Activated naive CD4-positive, alpha-beta T cell treated with anti-CD3 and anti-CD28 coated beads, Interleukin-2, amount 50 U/mL, for 16 hours (primary cell): ENCODE measurements at regions not wholly inside any gene's neighbourhood (a gene's known extent, or its start where the extent isn't known, plus 50 kb on each side); places are given as distances from the start of the nearest gene placed in this dataset.
"Not testable (repeated sequence)": the region's sequence is repeated elsewhere in the genome, so short reads cannot be mapped to it uniquely, and the experiment has no call there.

Source experiments
- DNase-seq: peaks from one replicate; pipeline ENCODE4 v3.0.0-alpha.2; 2020

- DNase-seq = no peak
Observed at GRCh38 chr15:88997531-88997930, 84.4 kb upstream of the MFGE8 start.

DNA sequence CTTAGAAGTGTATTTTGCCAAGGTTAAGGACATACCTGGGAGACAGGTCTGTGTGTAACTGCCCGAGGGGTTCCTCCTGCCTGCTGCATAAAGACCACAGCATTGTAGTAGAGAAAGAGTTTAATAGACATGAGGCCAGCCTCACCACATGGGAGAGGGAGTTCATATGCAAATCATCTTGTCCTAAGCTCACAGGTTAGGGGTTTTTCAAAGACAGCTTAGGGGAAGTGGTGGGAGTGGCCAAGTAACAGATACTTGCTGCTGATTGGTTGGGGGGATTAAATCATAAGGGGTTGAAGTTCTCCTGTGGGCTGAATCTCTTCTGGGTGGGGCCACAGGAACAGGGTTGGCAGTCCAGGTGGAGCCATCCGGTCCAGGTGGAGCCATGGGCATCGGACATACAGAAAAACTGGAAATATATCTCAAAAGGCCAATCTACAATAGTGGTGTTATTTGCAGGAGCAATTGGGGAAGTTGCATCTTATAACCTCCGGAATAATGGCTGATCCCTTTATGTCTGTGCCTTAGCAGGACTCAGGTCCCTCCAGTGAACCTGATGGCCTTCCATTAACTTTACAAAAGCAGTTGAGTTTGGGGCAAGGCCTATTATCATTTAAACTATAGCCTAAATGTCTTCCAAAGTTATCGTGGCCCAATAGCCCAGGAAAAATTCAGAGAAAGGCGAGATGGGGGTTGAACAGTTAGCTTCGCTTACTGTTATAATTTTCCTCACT, 86.0 kb upstream of the MFGE8 start:
- no peak for DNase-seq

- not testable (repeated sequence) for DNase-seq
Observed at GRCh38 chr15:89001708-89002275, 86.5 kb upstream of the ABHD2 start.

DNA sequence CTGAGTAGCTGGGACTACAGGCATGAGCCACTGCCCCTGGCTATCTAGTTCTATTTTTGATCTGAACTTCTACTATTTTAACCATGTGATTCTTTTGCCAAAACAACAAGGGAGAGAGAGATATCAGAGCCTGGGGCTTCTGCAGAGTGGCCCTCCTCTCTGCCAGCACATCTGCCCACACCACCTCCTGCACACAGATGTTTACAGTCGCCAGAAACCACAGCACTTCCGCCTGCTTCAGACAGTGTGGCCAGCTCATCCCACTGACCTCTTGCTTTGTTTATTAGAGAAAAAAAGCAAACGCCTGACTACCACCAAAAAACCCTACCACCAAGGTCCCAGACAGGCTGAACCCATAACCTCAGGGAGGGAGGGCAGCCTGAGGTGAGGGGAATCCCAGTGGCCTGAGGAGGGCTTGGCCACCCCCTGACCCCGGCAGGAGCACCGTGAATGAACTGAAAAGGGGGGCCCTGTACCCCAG, 85.9 kb upstream of the ABHD2 start:
- no peak for DNase-seq

GRCh38 chr15:89002830-89003229, 85.4 kb upstream of the ABHD2 start:
- no peak for DNase-seq

DNA sequence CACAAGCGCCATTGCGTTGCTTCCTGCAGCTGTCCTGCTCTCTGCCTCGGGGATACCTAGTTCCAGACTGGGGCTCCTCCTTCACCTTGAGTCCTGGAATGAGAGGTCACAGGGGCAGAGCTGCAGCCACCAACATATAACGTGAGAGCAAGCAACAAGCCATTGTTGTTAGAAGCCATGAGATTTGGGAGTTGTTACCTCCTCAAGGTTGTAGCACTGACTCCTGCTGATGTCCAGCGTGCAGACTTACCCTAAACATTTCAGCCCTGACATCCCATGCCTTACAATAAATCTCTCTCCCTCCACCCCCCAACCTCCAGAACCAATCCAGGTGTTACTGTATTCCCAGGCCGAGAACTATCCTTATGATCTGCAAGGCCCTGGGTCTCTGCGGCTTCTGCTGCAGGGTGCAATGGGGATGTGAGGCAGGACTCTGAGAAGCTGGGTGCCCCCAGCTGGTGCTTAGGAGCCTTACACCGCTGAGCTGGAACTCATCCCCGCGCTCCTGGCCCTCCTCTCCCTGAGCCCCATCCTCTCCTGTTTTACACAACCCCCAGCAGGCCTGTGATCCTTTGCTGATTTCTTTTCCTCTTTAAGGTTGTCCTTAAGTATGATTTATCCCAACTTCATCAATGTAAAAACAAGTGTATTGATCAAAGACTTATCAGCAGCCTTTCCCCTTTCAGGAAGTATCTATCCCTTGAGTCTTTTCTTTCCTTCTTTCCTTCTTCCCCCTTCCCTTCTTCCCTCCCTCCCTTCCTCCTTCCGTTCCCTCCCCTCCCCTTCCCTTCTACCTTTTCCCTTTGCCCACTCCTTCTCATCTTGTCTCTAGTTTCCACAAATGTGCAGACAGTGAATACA, 84.2 kb upstream of the ABHD2 start:
- DNase-seq = no peak

DNA sequence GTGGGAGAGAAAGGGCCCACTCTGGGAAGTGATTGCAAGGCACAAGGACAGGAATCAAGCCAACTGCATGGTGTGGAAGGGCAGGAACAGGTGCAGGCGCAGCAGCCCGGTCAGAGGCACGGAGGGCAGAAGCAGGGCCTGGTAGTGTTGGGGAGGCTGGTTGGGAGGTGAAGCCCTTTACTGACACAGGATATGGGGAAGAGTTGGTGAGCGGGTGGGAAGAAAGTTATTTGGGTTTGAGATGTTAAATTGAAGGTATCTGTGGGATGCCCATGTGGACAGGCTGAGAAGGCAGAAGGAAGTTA, 83.6 kb upstream of the ABHD2 start:
- DNase-seq = no peak

DNA sequence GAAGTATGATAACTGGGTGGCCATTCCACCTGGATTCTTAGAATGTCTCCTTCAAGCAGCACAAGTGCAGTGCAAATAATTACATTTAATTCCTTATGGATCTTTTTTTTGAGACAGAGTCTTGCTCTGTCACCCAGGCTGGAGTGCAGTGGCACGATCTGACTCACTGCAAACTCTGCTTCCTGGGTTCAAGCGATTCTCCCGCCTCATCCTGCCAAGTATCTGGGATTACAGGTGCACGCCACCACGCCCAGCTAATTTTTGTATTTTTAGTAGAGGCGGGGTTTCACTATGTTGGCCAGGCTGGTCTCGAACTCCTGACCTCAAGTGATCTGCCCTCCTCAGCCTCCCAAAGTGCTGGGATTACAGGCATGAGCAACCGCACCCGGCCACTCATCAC, 80.7 kb upstream of the ABHD2 start:
- not testable (repeated sequence) for DNase-seq

DNA sequence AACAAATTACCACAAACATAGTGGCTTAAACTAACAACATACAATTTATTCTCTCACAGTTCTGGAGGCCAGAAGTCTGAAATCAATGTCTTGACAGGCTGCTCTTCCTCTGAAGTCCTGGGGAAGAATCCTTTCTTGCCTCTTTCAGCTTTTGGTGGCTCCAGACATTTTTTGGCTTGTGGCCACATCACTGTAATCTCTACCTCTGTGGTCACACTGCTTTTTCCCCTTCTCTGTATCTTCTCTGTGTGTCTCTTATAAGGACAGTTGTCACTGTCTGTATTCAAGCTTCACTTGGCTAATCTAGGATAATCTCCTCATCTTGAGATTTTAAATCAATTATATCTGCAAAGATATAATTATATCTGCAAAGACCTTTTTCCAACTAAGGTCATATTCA, 80.3 kb upstream of the ABHD2 start:
- DNase-seq = no peak

DNA sequence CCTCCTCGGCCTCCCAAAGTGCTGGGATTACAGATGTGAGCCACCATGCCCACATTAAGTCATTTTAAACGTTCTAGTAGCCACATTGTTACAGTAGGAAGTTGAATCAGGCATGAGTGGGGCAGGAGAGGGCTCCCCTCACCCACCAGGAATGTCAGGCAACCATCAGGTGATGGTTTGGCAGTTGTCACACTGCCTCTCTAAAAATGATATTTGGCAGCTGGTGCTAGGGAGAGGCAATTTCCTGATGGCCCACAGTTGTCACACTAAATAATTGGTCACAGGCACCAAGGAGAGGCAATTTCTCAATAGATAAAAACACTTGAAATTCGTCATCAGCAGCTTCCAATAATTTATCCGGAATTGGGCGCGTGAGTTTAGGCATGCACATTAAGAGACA, 79.2 kb upstream of the ABHD2 start:
- no peak for DNase-seq

GRCh38 chr15:89015412-89016097, 72.7 kb upstream of the ABHD2 start:
- no peak for DNase-seq

GRCh38 chr15:89016549-89017041, 71.7 kb upstream of the ABHD2 start:
- DNase-seq = no peak

- peak; percentile 86 for DNase-seq
Observed at GRCh38 chr15:89017370-89018066, 70.7 kb upstream of the ABHD2 start.

DNA sequence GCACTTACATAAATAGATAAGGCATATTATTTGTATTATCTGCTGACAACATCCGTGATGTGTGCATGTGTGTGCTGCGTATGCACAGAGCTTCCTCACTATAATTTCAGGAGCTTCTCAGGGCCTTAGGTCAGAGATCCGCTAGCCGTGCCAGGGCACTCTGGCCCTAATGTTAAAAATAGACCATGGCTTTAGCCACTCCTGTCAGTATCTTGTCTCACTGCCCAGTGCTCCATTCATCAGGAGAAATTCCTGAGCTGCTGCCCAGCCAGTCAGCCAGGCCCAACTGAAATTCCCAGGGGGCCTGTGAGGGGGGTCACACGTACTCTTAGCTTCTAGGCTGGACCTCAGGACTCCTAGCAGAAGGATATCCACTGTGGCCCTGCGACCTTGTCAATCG, 70.0 kb upstream of the ABHD2 start:
- DNase-seq = no peak

DNA sequence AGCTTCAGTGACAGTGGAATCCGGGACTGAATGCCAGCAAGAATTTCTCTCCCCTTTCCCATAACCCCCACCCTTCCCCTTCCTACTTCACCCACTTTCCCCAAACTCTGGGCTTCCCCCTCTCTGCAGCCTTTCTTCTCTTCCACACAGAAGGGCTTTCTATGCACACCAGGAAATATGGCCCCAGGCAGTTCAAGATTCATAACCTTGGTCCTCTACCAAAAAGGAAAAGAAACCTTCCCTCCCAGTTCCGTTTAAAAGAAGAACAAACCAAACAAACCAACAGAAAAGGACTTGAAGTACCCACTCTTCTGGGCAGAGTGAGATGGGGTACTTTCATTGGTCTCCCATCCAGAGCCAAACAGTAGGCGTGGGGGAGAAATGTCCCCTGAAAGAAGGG, 68.8 kb upstream of the ABHD2 start:
- no peak for DNase-seq

DNA sequence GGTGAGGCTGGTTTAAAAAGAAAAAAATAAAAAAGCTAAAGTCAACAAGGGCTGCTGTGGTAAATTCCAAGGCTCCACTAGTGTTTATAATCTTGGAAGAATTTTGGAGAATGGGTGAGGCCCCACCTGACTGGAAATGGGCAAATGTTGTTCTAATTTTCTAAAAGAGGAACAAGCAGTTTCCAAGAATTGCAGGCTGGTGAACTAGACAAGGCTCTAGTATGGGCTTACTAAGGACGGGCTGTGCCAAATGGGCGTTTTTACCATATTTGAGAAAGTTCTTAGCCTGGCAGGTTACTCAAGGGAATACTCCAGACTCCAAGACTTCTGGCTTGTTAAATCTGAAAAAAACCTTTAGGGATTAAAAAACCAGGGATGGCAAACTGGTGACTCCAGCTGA, 67.0 kb upstream of the ABHD2 start:
- no peak for DNase-seq

- not testable (repeated sequence) for DNase-seq
Observed at GRCh38 chr15:89021886-89022285, 66.4 kb upstream of the ABHD2 start.

DNA sequence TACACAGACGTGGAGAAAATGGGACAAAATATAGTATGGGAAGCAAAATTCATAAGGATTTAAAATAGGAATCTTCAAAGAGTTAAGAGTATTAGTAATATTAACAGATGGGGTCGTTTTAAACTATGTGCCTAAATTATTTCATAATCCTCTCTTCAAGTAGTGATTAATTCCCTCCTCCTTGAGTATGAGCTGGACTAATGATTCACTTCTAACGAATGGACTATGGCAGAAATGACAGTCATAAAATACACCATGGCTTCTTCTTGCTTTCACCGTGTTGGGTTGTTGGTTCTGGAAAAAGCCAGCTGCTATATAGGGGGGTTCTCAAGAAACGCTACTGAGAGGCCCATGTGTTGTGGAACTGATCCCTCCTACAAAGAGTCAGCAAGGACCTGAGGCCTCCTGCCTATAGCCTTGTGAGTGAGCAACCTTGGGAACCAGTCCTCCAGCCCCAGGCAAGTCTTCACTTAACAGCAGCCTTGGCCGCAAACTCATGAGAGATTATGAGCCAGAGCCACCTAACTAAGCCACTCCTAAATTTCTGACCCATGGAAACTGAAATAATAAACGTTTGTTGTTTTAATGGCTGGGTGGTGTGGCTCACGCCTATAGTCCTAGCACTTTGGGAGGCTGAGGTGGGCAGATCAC, 64.8 kb upstream of the ABHD2 start:
- DNase-seq = no peak

DNA sequence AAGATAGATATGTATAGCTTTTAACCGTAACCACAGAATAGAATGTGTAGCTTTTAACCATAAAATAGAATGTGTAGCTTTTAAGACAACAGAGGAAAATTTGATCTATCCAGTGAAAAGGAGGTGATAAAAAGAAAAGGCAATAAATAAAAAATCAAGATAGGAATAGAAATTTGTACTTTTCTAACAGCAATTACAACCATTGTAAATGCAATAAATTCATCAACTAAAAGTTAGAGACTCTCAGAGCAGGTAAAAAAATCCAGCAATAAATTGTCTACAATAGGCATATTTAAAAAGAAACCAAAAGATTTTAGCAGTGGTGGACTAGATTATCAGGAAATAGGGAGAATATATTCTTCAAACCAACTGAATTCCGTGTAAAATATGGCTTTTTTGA, 63.8 kb upstream of the ABHD2 start:
- no peak for DNase-seq

DNA sequence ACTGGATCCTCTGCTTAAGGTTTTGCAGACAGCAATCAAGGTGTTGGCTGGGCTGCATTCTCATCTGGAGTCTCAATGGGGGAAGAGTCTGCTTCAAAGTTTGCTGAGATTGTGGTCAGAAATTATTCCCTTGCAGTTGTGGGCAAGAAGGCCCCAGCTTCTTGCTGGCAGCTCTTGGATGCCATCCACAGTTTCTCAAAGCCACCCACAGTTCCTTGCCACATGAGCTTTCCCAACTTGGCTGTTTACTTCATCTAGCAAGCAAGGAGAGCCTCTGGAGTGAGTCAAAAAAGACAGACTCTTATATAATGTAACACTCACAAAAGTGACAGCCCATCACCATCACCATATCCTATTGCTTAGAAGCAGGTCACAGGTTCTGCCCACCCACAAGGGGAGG, 62.1 kb upstream of the ABHD2 start:
- DNase-seq = no peak

DNA sequence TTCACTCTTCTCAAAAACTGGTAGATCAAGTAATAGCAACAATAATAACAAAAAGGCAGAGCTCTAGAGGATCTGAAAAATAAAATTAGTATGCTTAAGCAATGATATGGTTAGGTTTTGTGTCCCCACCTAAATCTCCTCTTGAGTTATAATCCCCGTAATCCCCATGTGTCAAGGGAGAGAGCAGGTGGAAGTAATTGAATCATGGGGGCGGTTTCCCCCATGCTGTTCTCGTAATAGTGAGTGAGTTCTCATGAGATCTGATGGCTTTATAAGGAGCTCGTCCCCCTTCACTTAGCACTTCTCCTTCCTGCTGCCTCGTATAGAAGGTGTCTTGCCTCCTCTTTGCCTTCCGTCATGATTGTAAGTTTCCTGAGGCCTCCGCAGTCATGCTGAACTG, 60.2 kb upstream of the ABHD2 start:
- no peak for DNase-seq

GRCh38 chr15:89030311-89030710, 57.9 kb upstream of the ABHD2 start:
- DNase-seq = no peak
